PC-9 (cell line): ENCODE measurements at regions not wholly inside any gene's neighbourhood (a gene's known extent, or its start where the extent isn't known, plus 50 kb on each side); places are given as distances from the start of the nearest gene placed in this dataset.

Source experiments
- BruUV-seq: library from RNA; stranded (reverse); fragments of 400-500 nt; replicated peaks from 2 replicates; lab custom pipeline; 2021; lab: Mats Ljungman, UMichigan
- CTCF ChIA-PET: fragments of 300-600 bp; sonication (Branson Sonifier 250); formaldehyde crosslinking; loops from one replicate; lab custom pipeline; 2022; ENCODE audit warnings: antibody characterized with exemption; lab: Charles Lee
- POLR2A ChIA-PET: fragments of 300-600 bp; sonication (Branson Sonifier 250); formaldehyde crosslinking; loops from one replicate; lab custom pipeline; 2022; ENCODE audit warnings: antibody characterized with exemption; ENCODE audit not compliant: unreplicated experiment; lab: Charles Lee
- DNase-seq, 2 experiments: peaks; one replicate each; pipeline versions ENCODE4 v3.0.0 to v3.0.0-alpha.2; 2015 to 2022; ENCODE audit warnings: mixed read lengths in 1 of 2
- H2AFZ ChIP-seq: fragments of 200-600 bp; sonication (generic); 2 replicates; pipeline ENCODE4 v1.8.1; 2017; ENCODE audit warnings: antibody characterized with exemption
- H3F3A ChIP-seq: fragments of 200-600 bp; sonication (generic); 2 replicates; pipeline ENCODE4 v1.8.1; 2017; ENCODE audit warnings: antibody characterized with exemption, mild to moderate bottlenecking, low read depth; ENCODE audit not compliant: insufficient read depth
- H3K27ac ChIP-seq: fragments of 200-600 bp; sonication (generic); 2 replicates; pipeline ENCODE4 v1.6.1; 2016; ENCODE audit warnings: mixed run types
- H3K27me3 ChIP-seq: fragments of 200-600 bp; sonication (generic); 2 replicates; pipeline ENCODE4 v1.6.1; 2016; ENCODE audit warnings: low read depth, mixed run types; ENCODE audit not compliant: insufficient read depth
- H3K36me3 ChIP-seq: fragments of 200-600 bp; sonication (generic); 2 replicates; pipeline ENCODE4 v1.6.1; 2016; ENCODE audit warnings: low read depth, mixed run types
- H3K4me1 ChIP-seq: fragments of 200-600 bp; sonication (generic); replicated peaks from 2 replicates; pipeline ENCODE4 v1.6.1; 2016; ENCODE audit warnings: mixed run types; ENCODE audit not compliant: insufficient read depth
- H3K4me2 ChIP-seq: fragments of 200-600 bp; sonication (generic); 2 replicates; pipeline ENCODE4 v1.6.1; 2017; ENCODE audit warnings: mixed run types
- H3K4me3 ChIP-seq: fragments of 200-600 bp; sonication (generic); 2 replicates; pipeline ENCODE4 v1.6.1; 2016; ENCODE audit warnings: mixed run types
- H3K79me2 ChIP-seq: fragments of 200-600 bp; sonication (generic); 2 replicates; pipeline ENCODE4 v1.6.1; 2017; ENCODE audit warnings: low read depth, mixed run types
- H3K9me2 ChIP-seq: fragments of 200-600 bp; sonication (generic); 2 replicates; pipeline ENCODE4 v1.8.1; 2017; ENCODE audit warnings: mild to moderate bottlenecking; ENCODE audit not compliant: insufficient read depth
- H3K9me3 ChIP-seq: fragments of 200-600 bp; sonication (generic); 2 replicates; pipeline ENCODE4 v1.8.1; 2016; ENCODE audit warnings: low read depth; ENCODE audit not compliant: insufficient read depth
- H4K20me1 ChIP-seq: fragments of 200-600 bp; sonication (generic); 2 replicates; pipeline ENCODE4 v1.8.1; 2017; ENCODE audit not compliant: insufficient read depth
- CTCF ChIP-seq: fragments of 200-600 bp; sonication (generic); conservative IDR thresholded peaks from 2 replicates; pipeline ENCODE4 v1.6.1; 2017; ENCODE audit warnings: mixed run types, antibody characterized with exemption, mild to moderate bottlenecking, moderate library complexity
- EZH2 ChIP-seq: fragments of 200-600 bp; sonication (generic); IDR thresholded peaks from 2 replicates; pipeline ENCODE4 v1.8.0; 2017; ENCODE audit warnings: antibody characterized with exemption, low read depth
- intact Hi-C: fragments of 100-400 bp; cut with micrococcal nuclease; formaldehyde crosslinking; loops from one replicate; pipeline ENCODE4 v1.10.0; 2022; ENCODE audit not compliant: unreplicated experiment

GRCh38 chr6:84521511-84521910, 242.9 kb downstream of the TBX18 start:
- DNase-seq: no peak
- no peak for TF ChIP-seq CTCF
- TF ChIP-seq EZH2: no peak
- POLR2A ChIA-PET: no interaction called here
- Histone ChIP-seq H3K4me1 (no peaks in the 10 kb centered on the region), H2AFZ (no peak overlapping the region), H3K4me2 (no peak overlapping the region), H3K4me3 (no peak overlapping the region), H3K27ac (no peak overlapping the region), H3F3A (no peaks in the 10 kb centered on the region), H3K9me3 (no peaks in the 10 kb centered on the region), H3K36me3 (no peaks in the 10 kb centered on the region), H4K20me1 (no peaks in the 10 kb centered on the region), H3K9me2 (no peaks in the 10 kb centered on the region), H3K27me3 (no peaks in the 10 kb centered on the region), H3K79me2 (no peaks in the 10 kb centered on the region)
- intact Hi-C loops: no loop called here
- CTCF ChIA-PET: no interaction called here
- BruUV-seq: no TSS peak

GRCh38 chr6:84517741-84518530, 246.5 kb downstream of the TBX18 start:
- Histone ChIP-seq H3K79me2 (no peaks in the 10 kb centered on the region), H3K4me2 (no peak overlapping the region), H3K36me3 (no peaks in the 10 kb centered on the region), H4K20me1 (no peaks in the 10 kb centered on the region), H2AFZ (no peak overlapping the region), H3K9me2 (no peaks in the 10 kb centered on the region), H3K27ac (no peak overlapping the region), H3K4me1 (no peaks in the 10 kb centered on the region), H3K27me3 (no peaks in the 10 kb centered on the region), H3F3A (no peaks in the 10 kb centered on the region), H3K9me3 (no peaks in the 10 kb centered on the region), H3K4me3 (no peak overlapping the region)
- ChIA-PET POLR2A (no interaction called here), CTCF (no interaction called here)
- TF ChIP-seq EZH2 (no peak), CTCF (no peak)
- DNase-seq: no peak
- no TSS peak for BruUV-seq
- intact Hi-C loops: no loop called here

GRCh38 chr6:84516154-84516553, 248.2 kb downstream of the TBX18 start:
- POLR2A ChIA-PET: no interaction called here
- Histone ChIP-seq H3K36me3 (no peaks in the 10 kb centered on the region), H3K27ac (no peak overlapping the region), H2AFZ (no peak overlapping the region), H3K27me3 (no peaks in the 10 kb centered on the region), H3F3A (no peaks in the 10 kb centered on the region), H3K9me2 (no peaks in the 10 kb centered on the region), H4K20me1 (no peaks in the 10 kb centered on the region), H3K4me2 (no peak overlapping the region), H3K4me3 (no peak overlapping the region), H3K9me3 (no peaks in the 10 kb centered on the region), H3K4me1 (no peaks in the 10 kb centered on the region), H3K79me2 (no peaks in the 10 kb centered on the region)
- intact Hi-C loops: no loop called here
- CTCF ChIA-PET: interaction anchor here (1.1 kb wide), 1 partner anchor 259 kb away, joined by 3 read pairs; no protein-coding TSS in a partner anchor
- TF ChIP-seq CTCF: no peak
- BruUV-seq: no TSS peak
- DNase-seq: no peak
